CD14-positive monocyte (primary cell): ENCODE measurements at regions not wholly inside any gene's neighbourhood (a gene's known extent, or its start where the extent isn't known, plus 50 kb on each side); places are given as distances from the start of the nearest gene placed in this dataset.

Source experiments
- DNase-seq, 3 donors: peaks; one replicate each; pipeline ENCODE4 v3.0.0-alpha.2; 2011 to 2022
- H2AFZ ChIP-seq: 2 replicates; pipeline ENCODE4 v1.6.0; 2012; ENCODE audit warnings: mild to moderate bottlenecking, low read depth, low read length, inconsistent platforms; ENCODE audit not compliant: insufficient read depth, poor library complexity, severe bottlenecking
- H3K27ac ChIP-seq, 2 donors: 1 replicate in 1 of 2; 2 replicates in 1 of 2; pipeline ENCODE4 v1.5.1; 2012 to 2013; ENCODE audit warnings: low read length in 2 of 2, control low read depth in 1 of 2, inconsistent platforms in 1 of 2, low read depth in 1 of 2, mild to moderate bottlenecking in 1 of 2
- H3K27me3 ChIP-seq, 2 donors: one replicate each; pipeline versions ENCODE4 v1.6.0 to v1.6.1; 2011 to 2013; ENCODE audit warnings: low read length in 2 of 2; ENCODE audit not compliant: control insufficient read depth in 2 of 2, insufficient read depth in 2 of 2
- H3K36me3 ChIP-seq, 2 donors: replicated peaks in 1 of 2; 1 replicate in 1 of 2; 2 replicates in 1 of 2; pipeline versions ENCODE4 v1.5.1 to v1.6.1; 2012 to 2013; ENCODE audit warnings: low read length in 2 of 2, control low read depth in 1 of 2, inconsistent platforms in 1 of 2, mild to moderate bottlenecking in 1 of 2; ENCODE audit not compliant: insufficient read depth in 2 of 2, control insufficient read depth in 1 of 2
- H3K4me1 ChIP-seq, 2 donors: 1 replicate in 1 of 2; 2 replicates in 1 of 2; pipeline versions ENCODE4 v1.5.1 to v1.6.1; 2012 to 2013; ENCODE audit warnings: low read length in 2 of 2, control low read depth in 1 of 2, inconsistent platforms in 1 of 2, mild to moderate bottlenecking in 1 of 2, moderate library complexity in 1 of 2; ENCODE audit not compliant: insufficient read depth in 2 of 2, control insufficient read depth in 1 of 2
- H3K4me2 ChIP-seq: replicated peaks from 2 replicates; pipeline ENCODE3; 2012; ENCODE audit warnings: low read length, moderate library complexity, mild to moderate bottlenecking; ENCODE audit not compliant: poor library complexity, severe bottlenecking; ENCODE audit errors: extremely low read depth
- H3K4me3 ChIP-seq, 3 experiments: fragments of 200-600 bp in 1 of 3; sonication (generic) in 1 of 3; replicated peaks in 1 of 3; 1 replicate in 2 of 3; 2 replicates in 1 of 3; pipeline ENCODE4 v1.5.1; 2011 to 2013; ENCODE audit warnings: low read length in 3 of 3, mild to moderate bottlenecking in 3 of 3, control low read depth in 2 of 3, low read depth in 2 of 3, inconsistent platforms in 1 of 3, moderate library complexity in 1 of 3
- H3K79me2 ChIP-seq: 2 replicates; pipeline ENCODE4 v1.6.0; 2012; ENCODE audit warnings: mild to moderate bottlenecking, control low read depth, inconsistent platforms, low read length, moderate library complexity; ENCODE audit not compliant: insufficient read depth
- H3K9ac ChIP-seq: 2 replicates; pipeline ENCODE4 v1.6.0; 2017; ENCODE audit warnings: low read length, mild to moderate bottlenecking; ENCODE audit not compliant: insufficient read depth, poor library complexity, severe bottlenecking
- H3K9me3 ChIP-seq, 2 donors: replicated peaks in 1 of 2; 1 replicate in 1 of 2; 2 replicates in 1 of 2; pipeline versions ENCODE4 v1.5.1 to v1.6.1; 2012 to 2013; ENCODE audit warnings: low read length in 2 of 2, control low read depth in 1 of 2; ENCODE audit not compliant: control insufficient read depth in 1 of 2, insufficient read depth in 1 of 2
- H4K20me1 ChIP-seq: 2 replicates; pipeline ENCODE4 v1.6.0; 2012; ENCODE audit warnings: mild to moderate bottlenecking, low read length, control low read depth, moderate library complexity; ENCODE audit not compliant: insufficient read depth
- H3K27ac Mint-ChIP-seq, 7 donors: one replicate each; pipeline ENCODE4 v1.8.0; 2020; ENCODE audit warnings: mild to moderate bottlenecking in 7 of 7, mixed read lengths in 7 of 7, moderate library complexity in 6 of 7, inconsistent platforms in 2 of 7
- H3K27me3 Mint-ChIP-seq, 3 donors: one replicate each; pipeline ENCODE4 v1.8.0; 2021 to 2022; ENCODE audit warnings: low read depth in 3 of 3, mild to moderate bottlenecking in 3 of 3, mixed read lengths in 3 of 3, moderate library complexity in 3 of 3, inconsistent platforms in 1 of 3
- H3K36me3 Mint-ChIP-seq, 2 donors: one replicate each; pipeline ENCODE4 v1.8.0; 2020; ENCODE audit warnings: mixed read lengths in 2 of 2, inconsistent platforms in 1 of 2, mild to moderate bottlenecking in 1 of 2
- H3K4me1 Mint-ChIP-seq: one replicate; pipeline ENCODE4 v1.8.0; 2020; ENCODE audit warnings: mild to moderate bottlenecking, mixed read lengths
- H3K4me3 Mint-ChIP-seq, 2 donors: one replicate each; pipeline ENCODE4 v1.8.0; 2020; ENCODE audit warnings: mild to moderate bottlenecking in 2 of 2, mixed read lengths in 2 of 2, moderate library complexity in 1 of 2
- H3K9me3 Mint-ChIP-seq, 7 donors: one replicate each; pipeline ENCODE4 v1.8.0; 2020 to 2022; ENCODE audit warnings: mixed read lengths in 7 of 7, mild to moderate bottlenecking in 6 of 7, moderate library complexity in 6 of 7, inconsistent platforms in 2 of 7
- CTCF ChIP-seq: fragments of 200-600 bp; IDR thresholded peaks from one replicate; pipeline ENCODE4 v1.8.0; 2022; ENCODE audit warnings: antibody characterized with exemption, mild to moderate bottlenecking
- WGBS: methylation state at CpG from one replicate; pipeline ENCODE4 v1.1.5; 2013; ENCODE audit warnings: missing lambda C conversion rate; ENCODE audit not compliant: insufficient coverage; 5-methylcytosine and 5-hydroxymethylcytosine counted together
- intact Hi-C, 2 donors: fragments of 100-400 bp; cut with micrococcal nuclease; formaldehyde crosslinking; loops; one replicate each; pipeline versions ENCODE4 v1.15.0 to v1.15.1; 2023

GRCh38 chr11:110795112-110795624 is 82.9 kb upstream of the ARHGAP20 start:
- no peak overlapping the region for H3K9ac ChIP-seq
- H3K4me3 ChIP-seq = no peak overlapping the region
- H3K36me3 ChIP-seq = no peaks in the 10 kb centered on the region
- WGBS = no CpG with 5 or more reads among the region's 1 CpG
- Mint-ChIP-seq H3K9me3 (peaks cover 0 to 2% (median 0%) of the 10 kb centered on the region in 7 donors), H3K36me3 (no peaks in the 10 kb centered on the region), H3K4me1 (peaks cover 20% of the 10 kb centered on the region), H3K27me3 (peaks cover 0 to 4% (median 3%) of the 10 kb centered on the region in 3 donors), H3K4me3 (no peak overlapping the region), H3K27ac (no peak overlapping the region)
- DNase-seq = no peak
- no peaks in the 10 kb centered on the region for H4K20me1 ChIP-seq
- no peak for TF ChIP-seq CTCF
- no peaks in the 10 kb centered on the region for H3K79me2 ChIP-seq
- H3K27me3 ChIP-seq = no peaks in the 10 kb centered on the region
- no peak overlapping the region for H3K27ac ChIP-seq
- H3K4me2 ChIP-seq = no peak overlapping the region
- intact Hi-C loops = loop anchor here in 1 of 2 donors (10.0 kb wide), 1 partner anchor 180 kb away; no protein-coding TSS in a partner anchor
- H3K9me3 ChIP-seq = no peaks in the 10 kb centered on the region
- H3K4me1 ChIP-seq = peaks cover 21 to 24% of the 10 kb centered on the region in 2 donors
- H2AFZ ChIP-seq = no peak overlapping the region

GRCh38 chr11:110793556-110793955 is 81.3 kb upstream of the ARHGAP20 start:
- Histone ChIP-seq H3K27me3 (no peaks in the 10 kb centered on the region), H3K4me1 (peaks cover 17 to 20% of the 10 kb centered on the region in 2 donors), H3K9me3 (no peaks in the 10 kb centered on the region), H3K27ac (no peak overlapping the region), H3K79me2 (no peaks in the 10 kb centered on the region), H4K20me1 (no peaks in the 10 kb centered on the region), H2AFZ (no peak overlapping the region), H3K4me3 (no peak overlapping the region), H3K36me3 (no peaks in the 10 kb centered on the region), H3K9ac (no peak overlapping the region), H3K4me2 (no peak overlapping the region)
- Mint-ChIP-seq H3K4me1 (peaks cover 17% of the 10 kb centered on the region), H3K27me3 (peaks cover 0 to 2% (median under 1%) of the 10 kb centered on the region in 3 donors), H3K36me3 (no peaks in the 10 kb centered on the region), H3K9me3 (peaks cover 0 to 3% (median 0%) of the 10 kb centered on the region in 7 donors), H3K27ac (no peak overlapping the region), H3K4me3 (no peak overlapping the region)
- intact Hi-C loops = loop anchor here in 1 of 2 donors (10.0 kb wide), 1 partner anchor 181 kb away; no protein-coding TSS in a partner anchor
- TF ChIP-seq CTCF = no peak
- 96% methylated on average over 2 of the region's 4 CpGs for WGBS
- no peak for DNase-seq
